ENCODE measurements at regions not wholly inside any gene's neighbourhood (a gene's known extent, or its start where the extent isn't known, plus 50 kb on each side); places are given as distances from the start of the nearest gene placed in this dataset.

- DNase-seq (ENCODE audit: low spot score), result no peak
- no peak for TF ChIP-seq CTCF (IDR thresholded peaks at IDR 0.05; ENCODE audit: unreplicated experiment)
- H3K4me1 Mint-ChIP-seq (ENCODE audit: unreplicated experiment), result peaks cover 7% of the 10 kb centered on the region
- H3K27ac Mint-ChIP-seq (ENCODE audit: unreplicated experiment), result no peak overlapping the region
- H3K4me3 Mint-ChIP-seq (ENCODE audit: unreplicated experiment), result no peak overlapping the region
- H3K36me3 Mint-ChIP-seq (ENCODE audit: low read depth, unreplicated experiment), result no peaks in the 10 kb centered on the region
- no peaks in the 10 kb centered on the region for H3K9me3 Mint-ChIP-seq (ENCODE audit: unreplicated experiment)
- no peaks in the 10 kb centered on the region for H3K27me3 Mint-ChIP-seq (ENCODE audit: unreplicated experiment)
Measured at GRCh38 chr2:123101434-123101833, 923.7 kb upstream of the CNTNAP5 start.

- no peak for DNase-seq (ENCODE audit: low spot score)
- Mint-ChIP-seq H3K9me3 (ENCODE audit: unreplicated experiment) (no peaks in the 10 kb centered on the region), H3K27me3 (ENCODE audit: unreplicated experiment) (no peaks in the 10 kb centered on the region), H3K4me3 (ENCODE audit: unreplicated experiment) (no peak overlapping the region), H3K4me1 (ENCODE audit: unreplicated experiment) (no peaks in the 10 kb centered on the region), H3K36me3 (ENCODE audit: low read depth, unreplicated experiment) (no peaks in the 10 kb centered on the region), H3K27ac (ENCODE audit: unreplicated experiment) (no peak overlapping the region)
- TF ChIP-seq CTCF (IDR thresholded peaks at IDR 0.05; ENCODE audit: unreplicated experiment), result no peak
Measured at GRCh38 chr2:123103902-123104301, 921.2 kb upstream of the CNTNAP5 start.

- DNase-seq (ENCODE audit: low spot score), result no peak
- Mint-ChIP-seq H3K36me3 (ENCODE audit: low read depth, unreplicated experiment) (peaks cover 7% of the 10 kb centered on the region), H3K4me3 (ENCODE audit: unreplicated experiment) (no peak overlapping the region), H3K27ac (ENCODE audit: unreplicated experiment) (no peak overlapping the region), H3K9me3 (ENCODE audit: unreplicated experiment) (no peaks in the 10 kb centered on the region), H3K27me3 (ENCODE audit: unreplicated experiment) (peaks cover 3% of the 10 kb centered on the region), H3K4me1 (ENCODE audit: unreplicated experiment) (peaks cover 8% of the 10 kb centered on the region)
- no peak for TF ChIP-seq CTCF (IDR thresholded peaks at IDR 0.05; ENCODE audit: unreplicated experiment)
Measured at GRCh38 chr2:123116595-123116994, 908.5 kb upstream of the CNTNAP5 start.

GRCh38 chr2:123127236-123127635 lies 897.9 kb upstream of the CNTNAP5 start:
- no peaks in the 10 kb centered on the region for H3K9me3 Mint-ChIP-seq (ENCODE audit: unreplicated experiment)
- H3K4me1 Mint-ChIP-seq (ENCODE audit: unreplicated experiment), result no peaks in the 10 kb centered on the region
- DNase-seq (ENCODE audit: low spot score), result no peak
- H3K36me3 Mint-ChIP-seq (ENCODE audit: low read depth, unreplicated experiment), result no peaks in the 10 kb centered on the region
- no peak for TF ChIP-seq CTCF (IDR thresholded peaks at IDR 0.05; ENCODE audit: unreplicated experiment)
- H3K4me3 Mint-ChIP-seq (ENCODE audit: unreplicated experiment), result no peak overlapping the region
- H3K27ac Mint-ChIP-seq (ENCODE audit: unreplicated experiment), result no peak overlapping the region
- H3K27me3 Mint-ChIP-seq (ENCODE audit: unreplicated experiment), result no peaks in the 10 kb centered on the region

GRCh38 chr2:123128951-123129350 lies 896.1 kb upstream of the CNTNAP5 start:
- no peaks in the 10 kb centered on the region for H3K27me3 Mint-ChIP-seq (ENCODE audit: unreplicated experiment)
- H3K27ac Mint-ChIP-seq (ENCODE audit: unreplicated experiment), result no peak overlapping the region
- H3K9me3 Mint-ChIP-seq (ENCODE audit: unreplicated experiment), result no peaks in the 10 kb centered on the region
- no peak for DNase-seq (ENCODE audit: low spot score)
- no peaks in the 10 kb centered on the region for H3K4me1 Mint-ChIP-seq (ENCODE audit: unreplicated experiment)
- H3K36me3 Mint-ChIP-seq (ENCODE audit: low read depth, unreplicated experiment), result no peaks in the 10 kb centered on the region
- TF ChIP-seq CTCF (IDR thresholded peaks at IDR 0.05; ENCODE audit: unreplicated experiment), result no peak
- no peak overlapping the region for H3K4me3 Mint-ChIP-seq (ENCODE audit: unreplicated experiment)

Measured in endothelial cell (in vitro differentiated cells).